ENCODE measurements at regions not wholly inside any gene's neighbourhood (a gene's known extent, or its start where the extent isn't known, plus 50 kb on each side); places are given as distances from the start of the nearest gene placed in this dataset.

DNA sequence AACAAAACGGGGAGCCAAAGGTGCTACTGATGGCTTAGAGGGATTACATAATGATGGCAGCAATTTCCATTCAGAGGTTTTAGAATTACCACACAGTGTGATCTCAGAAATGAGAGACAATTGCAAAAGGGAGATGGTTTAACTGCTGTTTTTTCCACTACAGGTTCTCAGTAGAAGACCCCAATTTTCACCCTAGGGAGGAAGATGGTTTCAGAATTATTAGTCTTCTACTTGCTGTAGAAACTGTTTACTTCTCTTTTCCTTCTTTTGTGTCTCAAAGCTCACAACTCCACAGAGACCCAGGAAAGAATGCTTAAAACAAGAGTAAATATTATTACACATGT is 226.5 kb downstream of the INHBA start:
- TF ChIP-seq GATA2 (CRISPR knock-in tag; IDR thresholded peaks at IDR 0.05) = no peak
- no peak for TF ChIP-seq RAD21 (IDR thresholded peaks at IDR 0.05; ENCODE audit: low read length)
- TF ChIP-seq, protein P1, sequence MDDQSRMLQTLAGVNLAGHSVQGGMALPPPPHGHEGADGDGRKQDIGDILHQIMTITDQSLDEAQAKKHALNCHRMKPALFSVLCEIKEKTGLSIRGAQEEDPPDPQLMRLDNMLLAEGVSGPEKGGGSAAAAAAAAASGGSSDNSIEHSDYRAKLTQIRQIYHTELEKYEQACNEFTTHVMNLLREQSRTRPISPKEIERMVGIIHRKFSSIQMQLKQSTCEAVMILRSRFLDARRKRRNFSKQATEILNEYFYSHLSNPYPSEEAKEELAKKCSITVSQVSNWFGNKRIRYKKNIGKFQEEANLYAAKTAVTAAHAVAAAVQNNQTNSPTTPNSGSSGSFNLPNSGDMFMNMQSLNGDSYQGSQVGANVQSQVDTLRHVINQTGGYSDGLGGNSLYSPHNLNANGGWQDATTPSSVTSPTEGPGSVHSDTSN (IDR thresholded peaks at IDR 0.05) = no peak
- no peak for TF ChIP-seq ZBTB33 (IDR thresholded peaks at IDR 0.05; ENCODE audit: borderline replicate concordance, low read depth)
- no peak for TF ChIP-seq MEF2A (IDR thresholded peaks at IDR 0.05; ENCODE audit: borderline replicate concordance, low read depth)
- TF ChIP-seq, protein P2, sequence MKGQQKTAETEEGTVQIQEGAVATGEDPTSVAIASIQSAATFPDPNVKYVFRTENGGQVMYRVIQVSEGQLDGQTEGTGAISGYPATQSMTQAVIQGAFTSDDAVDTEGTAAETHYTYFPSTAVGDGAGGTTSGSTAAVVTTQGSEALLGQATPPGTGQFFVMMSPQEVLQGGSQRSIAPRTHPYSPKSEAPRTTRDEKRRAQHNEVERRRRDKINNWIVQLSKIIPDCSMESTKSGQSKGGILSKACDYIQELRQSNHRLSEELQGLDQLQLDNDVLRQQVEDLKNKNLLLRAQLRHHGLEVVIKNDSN (IDR thresholded peaks at IDR 0.05; ENCODE audit: borderline replicate concordance, low read depth) = no peak
- TF ChIP-seq CTCF (IDR thresholded peaks at IDR 0.05) = no peak
- TF ChIP-seq RXRA (IDR thresholded peaks at IDR 0.05; ENCODE audit: borderline replicate concordance, low read depth) = no peak
- TF ChIP-seq POLR2AphosphoS5 (IDR thresholded peaks at IDR 0.05; ENCODE audit: low read depth, low read length) = no peak
- no peak for TF ChIP-seq REST (IDR thresholded peaks at IDR 0.05; ENCODE audit: low read depth, low read length)
- TF ChIP-seq IRF3 (IDR thresholded peaks at IDR 0.05; ENCODE audit: low read depth, low read length) = no peak
- TF ChIP-seq FOSL2 (IDR thresholded peaks at IDR 0.05; ENCODE audit: borderline replicate concordance, low read depth) = no peak
- no peak for TF ChIP-seq RCOR1 (IDR thresholded peaks at IDR 0.05; ENCODE audit: low read length)
- TF ChIP-seq USF2 (IDR thresholded peaks at IDR 0.05; ENCODE audit: borderline replicate concordance, low read depth, low read length) = no peak
- TF ChIP-seq CHD2 (IDR thresholded peaks at IDR 0.05; ENCODE audit: low read length, partially characterized antibody) = no peak
- no peak for TF ChIP-seq EZH2phosphoT487 (IDR thresholded peaks at IDR 0.05; ENCODE audit: borderline replicate concordance, low read depth)
- no peak for TF ChIP-seq FOXJ3 (CRISPR knock-in tag; IDR thresholded peaks at IDR 0.05)
- Histone ChIP-seq H3K4me3 (ENCODE audit: low read depth in 2 of 2, low read length in 1 of 2) (no peak overlapping the region), H3K9me3 (no peaks in the 10 kb centered on the region), H4K20me1 (ENCODE audit: insufficient read depth) (no peaks in the 10 kb centered on the region), H3K9ac (no peak overlapping the region), H2AFZ (ENCODE audit: low read depth) (no peak overlapping the region), H3K4me2 (no peak overlapping the region), H3K79me2 (ENCODE audit: insufficient read depth) (no peaks in the 10 kb centered on the region), H3K4me1 (ENCODE audit: control insufficient read depth in 1 of 2, insufficient read depth in 2 of 2, low read depth in 1 of 2, low read length in 1 of 2) (0 out of 4 replicates have a peak, but pooled peaks cover 0 to 13% of the 10 kb centered on the region in 2 experiments), H3K27ac (ENCODE audit: low read depth in 2 of 2, low read length in 1 of 2) (no peak overlapping the region), H3K27me3 (ENCODE audit: insufficient read depth) (no peaks in the 10 kb centered on the region), H3F3A (replicated peaks; ENCODE audit: insufficient read depth) (peaks cover 13% of the 10 kb centered on the region), H3K9me2 (no peaks in the 10 kb centered on the region), H3K36me3 (replicated peaks in 1 of 2; ENCODE audit: control insufficient read depth in 1 of 2, insufficient read depth in 2 of 2, low read length in 1 of 2) (no peaks in the 10 kb centered on the region)
- 52% methylated on average over 1 of the region's 1 CpG for WGBS (ENCODE audit: low lambda C conversion rate)
- ChIA-PET POLR2A (no interaction called here), CTCF (interaction anchor here (0.7 kb wide), 1 partner anchor 220 kb away, joined by 3 read pairs; no protein-coding TSS in a partner anchor)
- no peak for DNase-seq

All from SK-N-SH (cell line).